Liver (tissue), 8 donors: ENCODE measurements at regions not wholly inside any gene's neighbourhood (a gene's known extent, or its start where the extent isn't known, plus 50 kb on each side); places are given as distances from the start of the nearest gene placed in this dataset.

Experiments used
- DNase-seq: peaks from one replicate; pipeline ENCODE4 v3.0.0-alpha.2; 2017; ENCODE audit warnings: low spot score
- H3K27ac ChIP-seq, 2 donors: one replicate each; pipeline ENCODE4 v1.7.0; 2013; ENCODE audit warnings: inconsistent platforms in 2 of 2, low read length in 2 of 2, control low read depth in 1 of 2, low read depth in 1 of 2, mild to moderate bottlenecking in 1 of 2
- H3K27me3 ChIP-seq, 4 donors: one replicate each; pipeline versions ENCODE4 v1.6.1 to v1.7.0; 2013; ENCODE audit warnings: low read length in 3 of 4, inconsistent platforms in 1 of 4, mild to moderate bottlenecking in 1 of 4, moderate library complexity in 1 of 4; ENCODE audit not compliant: control insufficient read depth in 4 of 4, insufficient read depth in 4 of 4
- H3K36me3 ChIP-seq, 4 donors: one replicate each; pipeline versions ENCODE4 v1.6.1 to v1.7.0; 2013; ENCODE audit warnings: low read length in 3 of 4, mild to moderate bottlenecking in 3 of 4, low read depth in 1 of 4, moderate library complexity in 1 of 4; ENCODE audit not compliant: control insufficient read depth in 4 of 4, insufficient read depth in 3 of 4
- H3K4me1 ChIP-seq, 4 donors: one replicate each; pipeline versions ENCODE4 v1.6.1 to v1.7.0; 2013; ENCODE audit warnings: low read length in 3 of 4, mild to moderate bottlenecking in 3 of 4, moderate library complexity in 1 of 4; ENCODE audit not compliant: control insufficient read depth in 4 of 4, insufficient read depth in 4 of 4
- H3K4me3 ChIP-seq, 3 donors: one replicate each; pipeline versions ENCODE4 v1.6.1 to v1.7.0; 2013; ENCODE audit warnings: low read length in 3 of 3, control low read depth in 1 of 3, low read depth in 1 of 3, mild to moderate bottlenecking in 1 of 3
- H3K9ac ChIP-seq, 2 donors: one replicate each; pipeline ENCODE4 v1.7.0; 2013; ENCODE audit warnings: low read length in 2 of 2, mild to moderate bottlenecking in 2 of 2, moderate library complexity in 2 of 2, control low read depth in 1 of 2, low read depth in 1 of 2
- H3K9me3 ChIP-seq, 4 donors: one replicate each; pipeline versions ENCODE4 v1.6.1 to v1.7.0; 2013; ENCODE audit warnings: low read length in 3 of 4; ENCODE audit not compliant: control insufficient read depth in 4 of 4
- ATF3 ChIP-seq: IDR thresholded peaks from 2 replicates; pipeline ENCODE4 v1.6.1; 2016; ENCODE audit warnings: antibody characterized with exemption
- CTCF ChIP-seq: fragments of 150-350 bp; IDR thresholded peaks from 2 replicates; pipeline ENCODE4 v1.5.1; 2017; ENCODE audit warnings: improper control_type of control experiment, low read depth, low read length; ENCODE audit not compliant: missing input control
- EGR1 ChIP-seq, 2 donors: IDR thresholded peaks; 2 replicates each; pipeline ENCODE4 v1.6.1; 2016 to 2018; ENCODE audit warnings: antibody characterized with exemption in 2 of 2, low read depth in 2 of 2
- FOXA1 ChIP-seq: IDR thresholded peaks from 2 replicates; pipeline ENCODE4 v1.6.1; 2016; ENCODE audit warnings: antibody characterized with exemption
- FOXA2 ChIP-seq: IDR thresholded peaks from 2 replicates; pipeline ENCODE4 v1.6.1; 2016; ENCODE audit warnings: antibody characterized with exemption
- GABPA ChIP-seq, 2 donors: IDR thresholded peaks in 1 of 2; conservative IDR thresholded peaks in 1 of 2; 2 replicates each; pipeline ENCODE4 v1.6.1; 2016; ENCODE audit warnings: antibody characterized with exemption in 2 of 2, mild to moderate bottlenecking in 1 of 2, moderate library complexity in 1 of 2
- HNF4A ChIP-seq, 2 donors: conservative IDR thresholded peaks; 2 replicates each; pipeline ENCODE4 v1.6.1; 2016; ENCODE audit warnings: antibody characterized with exemption in 2 of 2, mild to moderate bottlenecking in 2 of 2
- HNF4G ChIP-seq: IDR thresholded peaks from 2 replicates; pipeline ENCODE4 v1.6.1; 2016; ENCODE audit warnings: antibody characterized with exemption
- JUND ChIP-seq, 2 donors: IDR thresholded peaks; 2 replicates each; pipeline ENCODE4 v1.6.1; 2016; ENCODE audit warnings: antibody characterized with exemption in 2 of 2
- NR2F2 ChIP-seq: IDR thresholded peaks from 2 replicates; pipeline ENCODE4 v1.6.1; 2016; ENCODE audit warnings: antibody characterized with exemption
- RAD21 ChIP-seq, 2 donors: IDR thresholded peaks; 2 replicates each; pipeline ENCODE4 v1.6.1; 2016; ENCODE audit warnings: antibody characterized with exemption in 2 of 2, mild to moderate bottlenecking in 2 of 2
- REST ChIP-seq: IDR thresholded peaks from 2 replicates; pipeline ENCODE4 v1.6.1; 2016; ENCODE audit warnings: antibody characterized with exemption, mild to moderate bottlenecking
- RXRA ChIP-seq, 2 donors: IDR thresholded peaks; 2 replicates each; pipeline ENCODE4 v1.6.1; 2017 to 2018; ENCODE audit warnings: antibody characterized with exemption in 2 of 2, mild to moderate bottlenecking in 1 of 2
- SP1 ChIP-seq: IDR thresholded peaks from 2 replicates; pipeline ENCODE4 v1.6.1; 2018; ENCODE audit warnings: antibody characterized with exemption, mild to moderate bottlenecking
- TAF1 ChIP-seq: conservative IDR thresholded peaks from 2 replicates; pipeline ENCODE4 v1.6.1; 2016; ENCODE audit warnings: antibody characterized with exemption, mild to moderate bottlenecking
- YY1 ChIP-seq: IDR thresholded peaks from 2 replicates; pipeline ENCODE4 v1.6.1; 2016; ENCODE audit warnings: antibody characterized with exemption, mild to moderate bottlenecking
- WGBS: extraction: QIAGEN DNeasy Blood & Tissue Kit; methylation state at CpG from one replicate; pipeline ENCODE4 v1.1.7; 2013; 5-methylcytosine and 5-hydroxymethylcytosine counted together
- TF ChIP-seq, protein P1 (sequence below): IDR thresholded peaks from 2 replicates; pipeline ENCODE4 v1.6.1; 2016; ENCODE audit warnings: antibody characterized with exemption
- donor health status: healthy.
- donor health status: healthy.
- donor health status: healthy.
- donor health status: healthy.
- donor health status: healthy.

DNA sequence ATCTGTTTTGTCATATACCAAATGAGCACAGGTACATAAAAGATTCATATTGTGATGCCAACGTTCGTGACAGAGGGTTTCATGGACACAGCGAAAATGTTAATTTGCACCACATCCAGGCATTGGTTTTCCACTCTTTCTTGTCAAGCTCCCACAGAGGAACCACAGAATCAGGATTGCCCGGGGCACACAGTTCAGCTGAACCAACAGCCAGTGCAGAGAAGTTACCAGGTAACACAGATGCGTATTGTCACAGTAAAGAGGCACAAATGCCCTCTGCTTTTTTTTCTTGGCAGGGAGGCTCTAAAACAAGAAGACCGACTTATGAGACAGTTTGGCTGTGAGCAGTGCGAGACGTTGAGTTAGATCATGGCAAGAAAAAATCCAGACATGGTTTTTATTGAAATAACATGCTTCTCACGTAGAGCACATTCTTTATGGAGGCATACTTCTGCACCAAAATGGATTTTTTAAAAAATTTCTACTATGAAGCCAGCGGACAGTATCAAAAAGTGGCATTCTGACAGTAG, 331.1 kb upstream of the KIAA1217 start:
- H3K27ac ChIP-seq = no peak overlapping the region
- no peak overlapping the region for H3K4me3 ChIP-seq
- H3K4me1 ChIP-seq = no peaks in the 10 kb centered on the region
- 78% methylated on average over 10 of the region's 10 CpGs for WGBS
- peaks cover 0 to 8% (median 0%) of the 10 kb centered on the region in 4 donors for H3K27me3 ChIP-seq
- peaks cover 0 to 3% (median 0%) of the 10 kb centered on the region in 4 donors for H3K9me3 ChIP-seq
- no peak overlapping the region for H3K9ac ChIP-seq
- no peak for DNase-seq
- TF ChIP-seq CTCF (no peak), NR2F2 (no peak), HNF4G (no peak), EGR1 (IDR thresholded peaks at IDR 0.05; ENCODE audit: low read depth in 2 of 2) (no peak)
- H3K36me3 ChIP-seq = no peaks in the 10 kb centered on the region

- Histone ChIP-seq H3K27me3 (peaks cover 0 to under 1% (median 0%) of the 10 kb centered on the region in 4 donors), H3K4me3 (no peak overlapping the region), H3K9ac (no peak overlapping the region), H3K36me3 (no peaks in the 10 kb centered on the region), H3K9me3 (no peaks in the 10 kb centered on the region), H3K4me1 (no peaks in the 10 kb centered on the region), H3K27ac (no peak overlapping the region)
- TF ChIP-seq ATF3 (no peak), TAF1 (no peak), SP1 (no peak), HNF4G (no peak), RAD21 (IDR thresholded peaks at IDR 0.05) (no peak), FOXA1 (no peak), GABPA (IDR thresholded peaks at IDR 0.05 in 1 of 2, conservative IDR thresholded peaks at IDR 0.05 in 1 of 2) (no peak), CTCF (no peak), RXRA (IDR thresholded peaks at IDR 0.05) (no peak), HNF4A (conservative IDR thresholded peaks at IDR 0.05) (no peak), NR2F2 (no peak), REST (no peak), JUND (IDR thresholded peaks at IDR 0.05) (no peak), YY1 (no peak), FOXA2 (no peak)
- TF ChIP-seq, protein P1, sequence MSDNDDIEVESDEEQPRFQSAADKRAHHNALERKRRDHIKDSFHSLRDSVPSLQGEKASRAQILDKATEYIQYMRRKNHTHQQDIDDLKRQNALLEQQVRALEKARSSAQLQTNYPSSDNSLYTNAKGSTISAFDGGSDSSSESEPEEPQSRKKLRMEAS = no peak
- WGBS = 20% methylated on average over 2 of the region's 2 CpGs
- DNase-seq = no peak
Measured at GRCh38 chr10:23884670-23885069, 324.3 kb upstream of the KIAA1217 start.
